WTC11 (cell line): ENCODE measurements at regions not wholly inside any gene's neighbourhood (a gene's known extent, or its start where the extent isn't known, plus 50 kb on each side); places are given as distances from the start of the nearest gene placed in this dataset.

ENCODE experiments used
- ATAC-seq: fragments of 200-7000 bp; cut with Tn5 transposase; 2 replicates; pipeline ENCODE4 v1.10.0; 2021; ENCODE audit warnings: mild to moderate bottlenecking, moderate library complexity
- CTCF ChIA-PET: fragments of 300-600 bp; sonication (Branson Sonifier 250); formaldehyde crosslinking; loops from one replicate; lab custom pipeline; 2021; ENCODE audit warnings: antibody characterized with exemption; lab: Charles Lee
- POLR2A ChIA-PET: fragments of 350-600 bp; sonication (Branson Sonifier 250); formaldehyde crosslinking; loops from one replicate; lab custom pipeline; 2021; ENCODE audit warnings: antibody characterized with exemption; lab: Charles Lee
- DNase-seq: peaks from one replicate; pipeline ENCODE4 v3.0.0; 2021; ENCODE audit warnings: low spot score
- H3K27ac Mint-ChIP-seq: 2 replicates; pipeline ENCODE4 v1.8.0; 2021; ENCODE audit warnings: mixed read lengths
- H3K27me3 Mint-ChIP-seq: 2 replicates; pipeline ENCODE4 v1.8.0; 2021; ENCODE audit warnings: low read depth, mild to moderate bottlenecking, moderate library complexity, mixed read lengths
- H3K36me3 Mint-ChIP-seq: 2 replicates; pipeline ENCODE4 v1.8.0; 2021; ENCODE audit warnings: mixed read lengths
- H3K4me1 Mint-ChIP-seq: 2 replicates; pipeline ENCODE4 v1.8.0; 2022; ENCODE audit warnings: mixed read lengths
- H3K4me3 Mint-ChIP-seq: 2 replicates; pipeline ENCODE4 v1.8.0; 2021; ENCODE audit warnings: mild to moderate bottlenecking, moderate library complexity, mixed read lengths
- H3K9me3 Mint-ChIP-seq: 2 replicates; pipeline ENCODE4 v1.8.0; 2021; ENCODE audit warnings: mixed read lengths
- AR ChIP-seq: fragments of 250-450 bp; sonication (Bioruptor Pico); IDR thresholded peaks from 2 replicates; pipeline ENCODE4 v1.9.0; 2021; ENCODE audit warnings: mild to moderate bottlenecking
- ATF1 ChIP-seq: sonication (generic); formaldehyde crosslinking; IDR thresholded peaks from 2 replicates; pipeline ENCODE4 v1.8.1; 2023; ENCODE audit warnings: mild to moderate bottlenecking, moderate library complexity, missing genetic modification reagents
- CBFB ChIP-seq: sonication (generic); formaldehyde crosslinking; IDR thresholded peaks from 2 replicates; pipeline ENCODE4 v1.8.1; 2022; ENCODE audit warnings: mild to moderate bottlenecking, low read depth, missing genetic modification reagents
- CDX4 ChIP-seq: fragments of 250-450 bp; sonication (Bioruptor Pico); IDR thresholded peaks from 2 replicates; pipeline ENCODE4 v1.9.0; 2021; ENCODE audit warnings: moderate library complexity, mild to moderate bottlenecking, inconsistent platforms, borderline replicate concordance
- CREB1 ChIP-seq: sonication (generic); formaldehyde crosslinking; IDR thresholded peaks from 2 replicates; pipeline ENCODE4 v1.8.0; 2023; ENCODE audit warnings: mild to moderate bottlenecking, missing genetic modification reagents
- CREM ChIP-seq: sonication (generic); formaldehyde crosslinking; IDR thresholded peaks from 2 replicates; pipeline ENCODE4 v1.8.1; 2022; ENCODE audit warnings: mild to moderate bottlenecking, missing genetic modification reagents, moderate library complexity
- E2F1 ChIP-seq: sonication (generic); formaldehyde crosslinking; IDR thresholded peaks from 2 replicates; pipeline ENCODE4 v1.8.0; 2022; ENCODE audit warnings: mild to moderate bottlenecking, missing genetic modification reagents
- E2F5 ChIP-seq: sonication (generic); formaldehyde crosslinking; IDR thresholded peaks from 2 replicates; pipeline ENCODE4 v1.8.1; 2022; ENCODE audit warnings: mild to moderate bottlenecking, moderate library complexity, missing genetic modification reagents
- FOXJ3 ChIP-seq: sonication (generic); formaldehyde crosslinking; IDR thresholded peaks from 2 replicates; pipeline ENCODE4 v1.9.0; 2021; ENCODE audit warnings: missing genetic modification reagents, mild to moderate bottlenecking, borderline replicate concordance
- FOXP1 ChIP-seq: sonication (generic); formaldehyde crosslinking; IDR thresholded peaks from 2 replicates; pipeline ENCODE4 v1.8.0; 2022; ENCODE audit warnings: missing genetic modification reagents, mild to moderate bottlenecking, moderate library complexity, borderline replicate concordance
- IRF2 ChIP-seq: sonication (generic); formaldehyde crosslinking; IDR thresholded peaks from 2 replicates; pipeline ENCODE4 v1.8.0; 2022; ENCODE audit warnings: low read depth, missing genetic modification reagents, borderline replicate concordance
- JUN ChIP-seq: sonication (generic); formaldehyde crosslinking; IDR thresholded peaks from 2 replicates; pipeline ENCODE4 v1.8.0; 2023; ENCODE audit warnings: mild to moderate bottlenecking, missing genetic modification reagents
- MAX ChIP-seq: sonication (generic); formaldehyde crosslinking; IDR thresholded peaks from 2 replicates; pipeline ENCODE4 v1.8.0; 2022; ENCODE audit warnings: mild to moderate bottlenecking, missing genetic modification reagents
- NFYB ChIP-seq: sonication (generic); formaldehyde crosslinking; conservative IDR thresholded peaks from 2 replicates; pipeline ENCODE4 v1.8.0; 2022; ENCODE audit warnings: low read depth, missing genetic modification reagents
- NR1H2 ChIP-seq: sonication (generic); formaldehyde crosslinking; IDR thresholded peaks from 2 replicates; pipeline ENCODE4 v1.9.0; 2021; ENCODE audit warnings: mild to moderate bottlenecking, moderate library complexity, missing genetic modification reagents
- NR2C2 ChIP-seq: sonication (generic); formaldehyde crosslinking; IDR thresholded peaks from 2 replicates; pipeline ENCODE4 v1.8.0; 2022; ENCODE audit warnings: mild to moderate bottlenecking, missing genetic modification reagents
- TEAD1 ChIP-seq: sonication (generic); formaldehyde crosslinking; IDR thresholded peaks from 2 replicates; pipeline ENCODE4 v1.8.0; 2022; ENCODE audit warnings: mild to moderate bottlenecking, missing genetic modification reagents
- ZNF219 ChIP-seq: sonication (generic); formaldehyde crosslinking; IDR thresholded peaks from 2 replicates; pipeline ENCODE4 v1.8.0; 2023; ENCODE audit warnings: missing genetic modification reagents, mild to moderate bottlenecking, borderline replicate concordance
- ZNF396 ChIP-seq: fragments of 250-450 bp; sonication (Bioruptor Pico); IDR thresholded peaks from 2 replicates; pipeline ENCODE4 v1.8.0; 2021; ENCODE audit warnings: mild to moderate bottlenecking, moderate library complexity, borderline replicate concordance
- ZNF423 ChIP-seq: fragments of 250-450 bp; sonication (Bioruptor Pico); IDR thresholded peaks from 2 replicates; pipeline ENCODE4 v2.1.2; 2022; ENCODE audit warnings: mild to moderate bottlenecking, moderate library complexity

- ChIA-PET POLR2A (no interaction called here), CTCF (no interaction called here)
- no peak for ATAC-seq
- no peak for DNase-seq
- H3K4me3 Mint-ChIP-seq: no peak overlapping the region
- no peaks in the 10 kb centered on the region for H3K36me3 Mint-ChIP-seq
- H3K27me3 Mint-ChIP-seq: no peaks in the 10 kb centered on the region
- TF ChIP-seq AR (CRISPR knock-in tag): no peak
- no peak for TF ChIP-seq CREM
- no peak for TF ChIP-seq IRF2 (CRISPR knock-in tag)
- no peak for TF ChIP-seq FOXP1 (CRISPR knock-in tag)
- TF ChIP-seq CBFB (CRISPR knock-in tag): no peak
- TF ChIP-seq E2F5: no peak
- TF ChIP-seq CREB1 (CRISPR knock-in tag): no peak
- TF ChIP-seq NFYB (CRISPR knock-in tag): no peak
- no peak for TF ChIP-seq CDX4 (CRISPR knock-in tag)
- TF ChIP-seq MAX (CRISPR knock-in tag): no peak
- no peak for TF ChIP-seq JUN (CRISPR knock-in tag)
- TF ChIP-seq NR1H2 (CRISPR knock-in tag): no peak
- no peak for TF ChIP-seq ATF1 (CRISPR knock-in tag)
- TF ChIP-seq FOXJ3 (CRISPR knock-in tag): no peak
- TF ChIP-seq TEAD1 (CRISPR knock-in tag): no peak
- no peak for TF ChIP-seq E2F1 (CRISPR knock-in tag)
- TF ChIP-seq ZNF423 (CRISPR knock-in tag): no peak
- TF ChIP-seq ZNF219 (CRISPR knock-in tag): no peak
- peaks cover 26% of the 10 kb centered on the region for H3K4me1 Mint-ChIP-seq
- peaks cover 2% of the 10 kb centered on the region; the same call in 1 of the 2 replicates for H3K9me3 Mint-ChIP-seq
- H3K27ac Mint-ChIP-seq: no peak overlapping the region
Measured at GRCh38 chr6:167493310-167493709, 168.4 kb downstream of the TTLL2 start.

GRCh38 chr6:167493976-167494697, 169.3 kb downstream of the TTLL2 start:
- no peaks in the 10 kb centered on the region for H3K27me3 Mint-ChIP-seq
- ChIA-PET POLR2A (no interaction called here), CTCF (no interaction called here)
- H3K36me3 Mint-ChIP-seq: no peaks in the 10 kb centered on the region
- peaks cover 26% of the 10 kb centered on the region for H3K4me1 Mint-ChIP-seq
- ATAC-seq: no peak
- peaks cover 3% of the 10 kb centered on the region; the same call in 1 of the 2 replicates for H3K9me3 Mint-ChIP-seq
- H3K4me3 Mint-ChIP-seq: no peak overlapping the region
- H3K27ac Mint-ChIP-seq: no peak overlapping the region
- DNase-seq: no peak
- TF ChIP-seq ZNF396 (CRISPR knock-in tag): no peak
- no peak for TF ChIP-seq NR2C2 (CRISPR knock-in tag)
- no peak for TF ChIP-seq CREM
